IMR-90 (cell line): ENCODE measurements at regions not wholly inside any gene's neighbourhood (a gene's known extent, or its start where the extent isn't known, plus 50 kb on each side); places are given as distances from the start of the nearest gene placed in this dataset.

Experiments used
- ATAC-seq: fragments of 200-7000 bp; cut with Tn5 transposase; 2 replicates; pipeline ENCODE4 v1.9.1; 2020; ENCODE audit warnings: low read depth, mild to moderate bottlenecking, moderate library complexity
- BruUV-seq: library from RNA; stranded (reverse); fragments of 400-500 nt; replicated peaks from 2 replicates; lab custom pipeline; 2021; lab: Mats Ljungman, UMichigan
- CTCF ChIA-PET: fragments of 300-600 bp; formaldehyde crosslinking; extraction: SDS; loops from one replicate; lab custom pipeline; 2021; ENCODE audit warnings: antibody characterized with exemption; lab: Yijun Ruan, JAX
- POLR2A ChIA-PET: fragments of 300-600 bp; sonication (Branson Sonifier 250); formaldehyde crosslinking; loops from one replicate; lab custom pipeline; 2022; ENCODE audit warnings: antibody characterized with exemption; ENCODE audit not compliant: unreplicated experiment; lab: Charles Lee
- DNase-seq: peaks from one replicate; pipeline ENCODE4 v3.0.0; 2013
- H2AFZ ChIP-seq: replicated peaks from 2 replicates; pipeline ENCODE3; 2013; ENCODE audit warnings: low read length, mild to moderate bottlenecking; ENCODE audit not compliant: poor library complexity
- H2AK5ac ChIP-seq: 2 replicates; pipeline ENCODE4 v1.6.1; 2013; ENCODE audit warnings: low read depth, low read length, inconsistent platforms
- H2AK9ac ChIP-seq: replicated peaks from 2 replicates; pipeline ENCODE3; 2013; ENCODE audit warnings: mild to moderate bottlenecking, low read depth, low read length, moderate library complexity; ENCODE audit not compliant: poor library complexity
- H2BK120ac ChIP-seq: 2 replicates; pipeline ENCODE4 v1.6.1; 2013; ENCODE audit warnings: low read depth, low read length, inconsistent platforms
- H2BK15ac ChIP-seq: 3 replicates; pipeline ENCODE4 v1.6.1; 2013; ENCODE audit warnings: low read depth, low read length, inconsistent platforms
- H2BK20ac ChIP-seq: 2 replicates; pipeline ENCODE4 v1.6.1; 2013; ENCODE audit warnings: low read depth, mild to moderate bottlenecking, inconsistent platforms, low read length, moderate library complexity
- H2BK5ac ChIP-seq: 2 replicates; pipeline ENCODE4 v1.6.1; 2013; ENCODE audit warnings: mild to moderate bottlenecking, low read depth, low read length, inconsistent platforms; ENCODE audit not compliant: poor library complexity, severe bottlenecking
- H3K14ac ChIP-seq: replicated peaks from 2 replicates; pipeline ENCODE4 v1.6.1; 2013; ENCODE audit warnings: low read depth, low read length, inconsistent platforms
- H3K18ac ChIP-seq: 2 replicates; pipeline ENCODE4 v1.6.1; 2013; ENCODE audit warnings: low read depth, low read length, control low read depth
- H3K23ac ChIP-seq: 2 replicates; pipeline ENCODE4 v1.6.1; 2013; ENCODE audit warnings: low read depth, low read length, inconsistent platforms
- H3K27ac ChIP-seq: 2 replicates; pipeline ENCODE4 v1.5.1; 2013; ENCODE audit warnings: mild to moderate bottlenecking, control low read depth, low read length; ENCODE audit not compliant: insufficient read depth
- H3K27me3 ChIP-seq: 2 replicates; pipeline ENCODE4 v1.6.1; 2013; ENCODE audit warnings: low read length; ENCODE audit not compliant: control insufficient read depth, insufficient read depth
- H3K36me3 ChIP-seq: 2 replicates; pipeline ENCODE4 v1.6.1; 2013; ENCODE audit warnings: low read length, mixed read lengths; ENCODE audit not compliant: control insufficient read depth, insufficient read depth
- H3K4ac ChIP-seq: 2 replicates; pipeline ENCODE4 v1.6.1; 2013; ENCODE audit warnings: low read depth, low read length, inconsistent platforms
- H3K4me1 ChIP-seq: 2 replicates; pipeline ENCODE4 v1.6.1; 2013; ENCODE audit warnings: low read length, mixed read lengths; ENCODE audit not compliant: control insufficient read depth, insufficient read depth
- H3K4me2 ChIP-seq: 2 replicates; pipeline ENCODE4 v1.6.1; 2013; ENCODE audit warnings: low read depth, mild to moderate bottlenecking, control low read depth, low read length, moderate library complexity
- H3K4me3 ChIP-seq: 2 replicates; pipeline ENCODE4 v1.5.1; 2013; ENCODE audit warnings: low read depth, mild to moderate bottlenecking, control low read depth, low read length, moderate library complexity; ENCODE audit not compliant: insufficient read depth
- H3K56ac ChIP-seq: 2 replicates; pipeline ENCODE4 v1.6.1; 2013; ENCODE audit warnings: low read length, inconsistent platforms; ENCODE audit not compliant: insufficient read depth; ENCODE audit errors: extremely low read depth
- H3K79me1 ChIP-seq, 2 experiments: 2 replicates each; pipeline ENCODE4 v1.6.1; 2013; ENCODE audit warnings: low read length in 2 of 2, inconsistent platforms in 1 of 2, low read depth in 1 of 2
- H3K9ac ChIP-seq: 2 replicates; pipeline ENCODE4 v1.6.1; 2013; ENCODE audit warnings: low read depth, low read length, control low read depth
- H3K9me1 ChIP-seq: 2 replicates; pipeline ENCODE4 v1.6.1; 2013; ENCODE audit warnings: low read length, inconsistent platforms; ENCODE audit not compliant: insufficient read depth
- H3K9me3 ChIP-seq: 2 replicates; pipeline ENCODE4 v1.6.1; 2013; ENCODE audit warnings: low read length; ENCODE audit not compliant: control insufficient read depth, insufficient read depth
- H4K20me1 ChIP-seq: 2 replicates; pipeline ENCODE4 v1.6.1; 2013; ENCODE audit warnings: low read length, inconsistent platforms; ENCODE audit not compliant: insufficient read depth
- H4K5ac ChIP-seq: 2 replicates; pipeline ENCODE4 v1.6.1; 2013; ENCODE audit warnings: mild to moderate bottlenecking, low read depth, low read length, control low read depth
- H4K8ac ChIP-seq, 2 experiments: 2 replicates each; pipeline ENCODE4 v1.6.1; 2013; ENCODE audit warnings: low read depth in 2 of 2, low read length in 2 of 2, control low read depth in 1 of 2, inconsistent platforms in 1 of 2
- H4K91ac ChIP-seq: 2 replicates; pipeline ENCODE4 v1.6.1; 2013; ENCODE audit warnings: low read depth, low read length, inconsistent platforms; ENCODE audit not compliant: insufficient read depth
- CEBPB ChIP-seq: IDR thresholded peaks from 2 replicates; pipeline ENCODE4 v1.6.1; 2012; ENCODE audit warnings: low read depth, low read length, improper control_type of control experiment
- MXI1 ChIP-seq: IDR thresholded peaks from 2 replicates; pipeline ENCODE4 v1.6.1; 2012; ENCODE audit warnings: low read depth, mild to moderate bottlenecking, low read length, moderate library complexity, borderline replicate concordance
- WGBS, 2 experiments: methylation state at CpG; one replicate each; pipeline versions ENCODE4 v1.1.5 to v1.1.7; 2013; ENCODE audit warnings: missing lambda C conversion rate in 2 of 2; ENCODE audit not compliant: insufficient read length in 1 of 2; ENCODE audit errors: extremely low coverage in 2 of 2; 5-methylcytosine and 5-hydroxymethylcytosine counted together
- dilution Hi-C: fragments of 300-500 bp; cut with HindIII; formaldehyde crosslinking; loops from one replicate; pipeline ENCODE4 v1.14.3; 2018; ENCODE audit warnings: low sequenced_read_pairs; ENCODE audit not compliant: unreplicated experiment
- in situ Hi-C: fragments of 300-500 bp; cut with MboI; formaldehyde crosslinking; loops from 3 replicates; pipeline ENCODE4 v1.14.3; 2019; ENCODE audit warnings: low sequenced_read_pairs, inconsistent platforms, mixed read lengths
- intact Hi-C: fragments of 100-400 bp; cut with micrococcal nuclease; formaldehyde crosslinking; loops from 2 replicates; pipeline ENCODE4 v1.10.0; 2022

- Histone ChIP-seq H4K20me1 (no peaks in the 10 kb centered on the region), H2AK5ac (no peak overlapping the region), H3K9me1 (no peaks in the 10 kb centered on the region), H3K27me3 (no peaks in the 10 kb centered on the region), H2BK15ac (no peak overlapping the region), H3K14ac (no peak overlapping the region), H3K18ac (no peak overlapping the region), H3K4me2 (no peak overlapping the region), H4K5ac (no peak overlapping the region), H3K56ac (no peak overlapping the region), H3K4ac (no peak overlapping the region), H2BK20ac (no peak overlapping the region), H3K23ac (no peak overlapping the region), H3K4me1 (no peaks in the 10 kb centered on the region), H2AK9ac (no peak overlapping the region), H3K9me3 (0 out of 2 replicates have a peak, but pooled peaks cover 2% of the 10 kb centered on the region), H4K91ac (no peak overlapping the region), H2BK5ac (no peak overlapping the region), H4K8ac (no peak overlapping the region), H3K4me3 (no peak overlapping the region), H3K27ac (no peak overlapping the region), H3K79me1 (no peaks in the 10 kb centered on the region), H2BK120ac (no peak overlapping the region), H3K36me3 (no peaks in the 10 kb centered on the region), H3K9ac (no peak overlapping the region), H2AFZ (no peak overlapping the region)
- TF ChIP-seq MXI1 (no peak), CEBPB (peak; percentile 17; the same call in 1 of the 2 replicates)
- WGBS, 2 experiments = no CpG with 5 or more reads among the region's 3 CpGs
- no peak for ATAC-seq
- DNase-seq = peak; percentile 15
- CTCF ChIA-PET = no interaction called here
- intact Hi-C loops = no loop called here
- BruUV-seq = no TSS peak
- dilution Hi-C loops = no loop called here
- POLR2A ChIA-PET = no interaction called here
- in situ Hi-C loops = no loop called here
Measured at GRCh38 chr1:209150114-209150513, 433.4 kb upstream of the CAMK1G start.
